ENCODE measurements at regions not wholly inside any gene's neighbourhood (a gene's known extent, or its start where the extent isn't known, plus 50 kb on each side); places are given as distances from the start of the nearest gene placed in this dataset.

DNA sequence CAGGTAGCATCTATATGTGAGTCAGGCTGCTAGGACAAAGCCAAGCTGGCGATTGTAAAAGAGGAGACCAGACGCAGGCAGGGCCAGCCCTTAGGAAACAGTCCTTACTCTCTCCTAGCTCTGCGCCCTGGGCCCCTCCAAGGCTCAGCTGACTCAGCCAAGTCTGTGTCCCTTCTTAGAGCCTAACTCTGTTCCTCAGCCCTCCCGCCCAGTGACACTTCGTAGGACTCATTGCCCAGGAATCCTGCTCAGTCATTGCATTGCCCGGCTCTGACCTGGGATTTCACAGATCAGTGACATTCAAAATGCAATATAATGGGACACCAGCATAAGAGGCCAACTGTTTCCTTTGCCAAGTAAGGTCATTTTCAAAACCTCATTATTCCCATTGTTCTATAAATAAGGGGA, 244.2 kb downstream of the TLE3 start:
- Histone ChIP-seq H4K20me1 (ENCODE audit: control insufficient read depth, extremely low read depth, insufficient read depth, low read length) (peaks cover 2% of the 10 kb centered on the region), H3K27me3 (ENCODE audit: control insufficient read depth, extremely low read depth, insufficient read depth, low read length) (no peaks in the 10 kb centered on the region), H3K9ac (ENCODE audit: control insufficient read depth, extremely low read depth, insufficient read depth, low read length) (no peak overlapping the region), H3K79me2 (ENCODE audit: control insufficient read depth, insufficient read depth, low read length) (no peaks in the 10 kb centered on the region), H3K9me1 (ENCODE audit: control insufficient read depth, extremely low read depth, insufficient read depth, low read length) (no peaks in the 10 kb centered on the region), H3K36me3 (ENCODE audit: control insufficient read depth in 2 of 2, extremely low read depth in 1 of 2, insufficient read depth in 2 of 2, low read length in 2 of 2) (no peaks in the 10 kb centered on the region), H3K4me1 (ENCODE audit: control insufficient read depth, extremely low read depth, insufficient read depth, low read length) (peaks cover 1% of the 10 kb centered on the region), H3K4me3 (ENCODE audit: control insufficient read depth in 2 of 3, extremely low read depth in 1 of 3, insufficient read depth in 2 of 3, low read depth in 1 of 3, low read length in 3 of 3) (no peak overlapping the region), H3K27ac (ENCODE audit: control insufficient read depth, insufficient read depth, low read length) (no peak overlapping the region), H2AFZ (ENCODE audit: control insufficient read depth, low read length) (no peak overlapping the region), H3K9me3 (ENCODE audit: control insufficient read depth, low read depth, low read length) (no peaks in the 10 kb centered on the region), H3K4me2 (ENCODE audit: control insufficient read depth, extremely low read depth, insufficient read depth, low read depth, low read length) (no peak overlapping the region)
- FAIRE-seq (no peak), DNase-seq (ENCODE audit: low read depth, low spot score) (no peak)
- dilution Hi-C loops (cut with MboI; ENCODE audit: extremely low pct_ligation_motif_present, low sequenced_read_pairs) = no loop called here
- no peak for TF ChIP-seq EZH2 (IDR thresholded peaks at IDR 0.05; ENCODE audit: low read length)
- TF ChIP-seq, protein P1, sequence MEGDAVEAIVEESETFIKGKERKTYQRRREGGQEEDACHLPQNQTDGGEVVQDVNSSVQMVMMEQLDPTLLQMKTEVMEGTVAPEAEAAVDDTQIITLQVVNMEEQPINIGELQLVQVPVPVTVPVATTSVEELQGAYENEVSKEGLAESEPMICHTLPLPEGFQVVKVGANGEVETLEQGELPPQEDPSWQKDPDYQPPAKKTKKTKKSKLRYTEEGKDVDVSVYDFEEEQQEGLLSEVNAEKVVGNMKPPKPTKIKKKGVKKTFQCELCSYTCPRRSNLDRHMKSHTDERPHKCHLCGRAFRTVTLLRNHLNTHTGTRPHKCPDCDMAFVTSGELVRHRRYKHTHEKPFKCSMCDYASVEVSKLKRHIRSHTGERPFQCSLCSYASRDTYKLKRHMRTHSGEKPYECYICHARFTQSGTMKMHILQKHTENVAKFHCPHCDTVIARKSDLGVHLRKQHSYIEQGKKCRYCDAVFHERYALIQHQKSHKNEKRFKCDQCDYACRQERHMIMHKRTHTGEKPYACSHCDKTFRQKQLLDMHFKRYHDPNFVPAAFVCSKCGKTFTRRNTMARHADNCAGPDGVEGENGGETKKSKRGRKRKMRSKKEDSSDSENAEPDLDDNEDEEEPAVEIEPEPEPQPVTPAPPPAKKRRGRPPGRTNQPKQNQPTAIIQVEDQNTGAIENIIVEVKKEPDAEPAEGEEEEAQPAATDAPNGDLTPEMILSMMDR (optimal IDR thresholded peaks at IDR 0.05 in 1 of 3, IDR thresholded peaks at IDR 0.05 in 1 of 3, conservative IDR thresholded peaks at IDR 0.05 in 1 of 3; ENCODE audit: extremely low read depth in 1 of 3, insufficient read depth in 2 of 3, low read length in 3 of 3) = no peak

DNA sequence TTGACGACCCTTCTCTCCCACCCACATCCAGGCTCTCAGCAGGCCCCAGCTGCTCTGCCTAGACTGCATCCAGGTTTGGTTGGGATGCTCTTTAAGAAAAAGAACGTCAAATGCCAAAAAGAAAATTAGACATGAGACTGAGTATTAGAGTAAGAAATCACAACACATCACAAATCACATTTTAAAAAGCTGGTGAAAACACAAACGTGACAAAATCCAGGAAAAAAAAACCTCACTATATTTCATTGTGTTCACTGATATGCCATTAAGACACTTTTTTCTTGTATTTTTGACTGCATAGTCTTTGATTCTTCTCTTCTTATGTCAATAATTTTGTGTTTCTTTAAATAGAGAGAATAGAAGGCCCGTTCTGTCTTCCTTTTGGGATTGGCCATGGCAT, 243.7 kb downstream of the TLE3 start:
- DNase-seq (ENCODE audit: low read depth, low spot score) (no peak), FAIRE-seq (no peak)
- H3K36me3 ChIP-seq (ENCODE audit: control insufficient read depth in 2 of 2, extremely low read depth in 1 of 2, insufficient read depth in 2 of 2, low read length in 2 of 2) = no peaks in the 10 kb centered on the region
- no peak overlapping the region for H3K4me2 ChIP-seq (ENCODE audit: control insufficient read depth, extremely low read depth, insufficient read depth, low read depth, low read length)
- H2AFZ ChIP-seq (ENCODE audit: control insufficient read depth, low read length) = no peak overlapping the region
- dilution Hi-C loops (cut with MboI; ENCODE audit: extremely low pct_ligation_motif_present, low sequenced_read_pairs) = no loop called here
- TF ChIP-seq, protein P1 (optimal IDR thresholded peaks at IDR 0.05 in 1 of 3, IDR thresholded peaks at IDR 0.05 in 1 of 3, conservative IDR thresholded peaks at IDR 0.05 in 1 of 3; ENCODE audit: extremely low read depth in 1 of 3, insufficient read depth in 2 of 3, low read length in 3 of 3) = no peak
- TF ChIP-seq EZH2 (IDR thresholded peaks at IDR 0.05; ENCODE audit: low read length) = no peak
- H3K4me1 ChIP-seq (ENCODE audit: control insufficient read depth, extremely low read depth, insufficient read depth, low read length) = no peaks in the 10 kb centered on the region
- H3K4me3 ChIP-seq (ENCODE audit: control insufficient read depth in 2 of 3, extremely low read depth in 1 of 3, insufficient read depth in 2 of 3, low read depth in 1 of 3, low read length in 3 of 3) = no peak overlapping the region
- H3K9ac ChIP-seq (ENCODE audit: control insufficient read depth, extremely low read depth, insufficient read depth, low read length) = no peak overlapping the region
- no peaks in the 10 kb centered on the region for H3K79me2 ChIP-seq (ENCODE audit: control insufficient read depth, insufficient read depth, low read length)
- no peaks in the 10 kb centered on the region for H3K27me3 ChIP-seq (ENCODE audit: control insufficient read depth, extremely low read depth, insufficient read depth, low read length)
- no peaks in the 10 kb centered on the region for H3K9me1 ChIP-seq (ENCODE audit: control insufficient read depth, extremely low read depth, insufficient read depth, low read length)
- no peak overlapping the region for H3K27ac ChIP-seq (ENCODE audit: control insufficient read depth, insufficient read depth, low read length)
- H3K9me3 ChIP-seq (ENCODE audit: control insufficient read depth, low read depth, low read length) = no peaks in the 10 kb centered on the region
- peaks cover 2% of the 10 kb centered on the region for H4K20me1 ChIP-seq (ENCODE audit: control insufficient read depth, extremely low read depth, insufficient read depth, low read length)

Measured in keratinocyte (primary cell).